ENCODE measurements at regions not wholly inside any gene's neighbourhood (a gene's known extent, or its start where the extent isn't known, plus 50 kb on each side); places are given as distances from the start of the nearest gene placed in this dataset.

DNA sequence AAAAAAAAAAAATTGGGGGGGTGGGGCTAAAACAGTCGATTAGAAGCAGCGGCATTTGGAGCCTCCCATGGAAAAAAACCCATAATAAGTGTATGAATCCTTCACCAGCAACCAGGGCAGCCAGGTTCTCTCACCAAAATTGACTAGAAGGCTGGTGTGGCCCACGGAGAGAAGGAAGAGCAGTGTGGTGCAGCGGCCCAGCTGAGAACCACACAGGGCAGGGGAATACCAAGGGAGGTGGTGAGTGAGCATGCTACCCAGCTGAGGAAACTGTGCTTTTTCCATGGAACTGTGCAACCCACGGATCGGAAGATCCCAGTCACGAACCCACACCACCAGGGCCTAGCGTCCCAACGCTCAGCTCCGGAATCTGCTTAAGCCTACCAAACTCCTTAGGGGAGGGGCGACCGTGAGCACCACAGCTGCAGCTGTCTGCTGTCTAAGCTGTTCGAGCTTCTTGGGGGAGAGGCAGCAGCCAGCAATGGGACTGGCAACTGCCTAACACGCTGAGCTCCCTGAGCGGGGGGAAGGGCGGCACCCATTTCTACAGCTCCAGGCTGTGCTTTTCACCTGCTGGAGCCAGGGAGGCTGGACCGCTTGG is 1037.2 kb upstream of the ACVR2A start:
- Histone ChIP-seq H3K9me3 (no peaks in the 10 kb centered on the region), H3K4me1 (no peaks in the 10 kb centered on the region), H3K27ac (no peak overlapping the region), H3K36me3 (no peaks in the 10 kb centered on the region), H3K4me3 (no peak overlapping the region), H3K27me3 (no peaks in the 10 kb centered on the region)
- DNase-seq: peak; percentile 38
- intact Hi-C loops (cut with DNase I): no loop called here
- WGBS, 2 donors: 89% methylated on average over 17 of the region's 17 CpGs
- TF ChIP-seq EP300 (IDR thresholded peaks at IDR 0.05) (no peak), CTCF (IDR thresholded peaks at IDR 0.05) (no peak), POLR2AphosphoS5 (IDR thresholded peaks at IDR 0.05) (no peak), POLR2A (IDR thresholded peaks at IDR 0.05) (no peak)

DNA sequence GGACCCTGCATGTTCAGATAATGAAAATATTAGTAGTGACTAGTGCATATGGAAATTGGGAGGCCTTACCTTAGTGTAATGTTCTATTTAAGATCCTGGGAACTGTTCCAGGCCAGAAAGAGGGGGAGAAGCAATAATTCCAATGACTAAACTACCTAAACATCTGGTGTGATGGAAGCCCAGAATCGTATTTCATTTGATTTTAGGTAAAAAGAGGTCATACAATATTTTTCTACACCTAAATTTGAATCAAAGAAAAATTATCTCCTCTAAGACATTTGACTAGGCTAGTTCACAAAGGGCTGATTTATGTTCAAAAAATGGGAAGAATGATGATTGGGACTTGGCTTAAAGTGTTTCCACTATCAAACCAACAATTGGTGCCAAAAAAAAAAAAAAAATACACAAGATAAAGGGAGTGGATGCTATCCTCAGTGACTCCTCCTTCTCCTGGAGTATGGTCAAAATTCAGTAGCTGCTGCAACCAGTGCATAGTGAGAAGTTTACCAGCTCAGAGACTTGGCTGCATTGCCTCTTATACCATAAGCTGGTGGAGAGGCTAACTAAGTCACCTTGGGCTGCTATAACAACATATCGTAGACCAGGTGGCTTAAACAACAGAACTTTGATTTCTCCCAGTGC is 1038.3 kb upstream of the ACVR2A start:
- Histone ChIP-seq H3K27ac (no peak overlapping the region), H3K36me3 (no peaks in the 10 kb centered on the region), H3K9me3 (no peaks in the 10 kb centered on the region), H3K27me3 (no peaks in the 10 kb centered on the region), H3K4me1 (no peaks in the 10 kb centered on the region), H3K4me3 (no peak overlapping the region)
- DNase-seq: no peak
- intact Hi-C loops (cut with DNase I): no loop called here
- no peak for TF ChIP-seq POLR2AphosphoS5 (IDR thresholded peaks at IDR 0.05)
- TF ChIP-seq POLR2A (IDR thresholded peaks at IDR 0.05): no peak
- no peak for TF ChIP-seq CTCF (IDR thresholded peaks at IDR 0.05)
- no peak for TF ChIP-seq EP300 (IDR thresholded peaks at IDR 0.05)
- 70 to 74% methylated on average over 2 of the region's 2 CpGs for WGBS, 2 donors

- Histone ChIP-seq H3K9me3 (no peaks in the 10 kb centered on the region), H3K27ac (no peak overlapping the region), H3K27me3 (no peaks in the 10 kb centered on the region), H3K4me3 (no peak overlapping the region), H3K4me1 (no peaks in the 10 kb centered on the region), H3K36me3 (no peaks in the 10 kb centered on the region)
- DNase-seq: no peak
- no peak for TF ChIP-seq POLR2A (IDR thresholded peaks at IDR 0.05)
- no peak for TF ChIP-seq POLR2AphosphoS5 (IDR thresholded peaks at IDR 0.05)
- TF ChIP-seq EP300 (IDR thresholded peaks at IDR 0.05): no peak
- TF ChIP-seq CTCF (IDR thresholded peaks at IDR 0.05): no peak
- WGBS, 2 donors: 78 to 84% methylated on average over 4 of the region's 4 CpGs
- intact Hi-C loops (cut with DNase I): no loop called here
Measured at GRCh38 chr2:146804288-146804687, 1040.5 kb upstream of the ACVR2A start.

DNA sequence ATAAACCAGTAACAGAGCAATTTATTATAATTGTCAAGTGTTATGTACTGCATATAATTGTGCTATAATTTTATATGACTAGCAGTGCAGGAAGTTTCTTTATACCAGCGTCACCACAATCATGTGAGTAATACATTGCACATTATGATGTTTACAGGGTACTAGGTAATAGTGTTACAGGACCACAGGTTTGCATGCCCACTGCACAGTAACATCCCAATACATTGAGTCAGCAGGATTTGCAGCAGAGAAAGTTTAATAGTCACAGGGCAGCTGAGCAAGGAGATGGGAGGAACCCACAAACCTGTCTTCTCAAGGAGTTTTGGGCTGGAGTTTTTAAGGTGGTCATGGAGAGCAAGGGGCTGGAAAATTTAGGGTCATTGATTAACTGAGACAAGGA is 1042.9 kb upstream of the ACVR2A start:
- no peak for DNase-seq
- TF ChIP-seq CTCF (IDR thresholded peaks at IDR 0.05) (no peak), POLR2AphosphoS5 (IDR thresholded peaks at IDR 0.05) (no peak), POLR2A (IDR thresholded peaks at IDR 0.05) (no peak), EP300 (IDR thresholded peaks at IDR 0.05) (no peak)
- Histone ChIP-seq H3K36me3 (no peaks in the 10 kb centered on the region), H3K4me3 (no peak overlapping the region), H3K9me3 (no peaks in the 10 kb centered on the region), H3K27ac (no peak overlapping the region), H3K27me3 (no peaks in the 10 kb centered on the region), H3K4me1 (no peaks in the 10 kb centered on the region)
- 35 to 62% methylated on average over 1 of the region's 1 CpG for WGBS, 2 donors
- intact Hi-C loops (cut with DNase I): no loop called here

All from sigmoid colon (tissue), 6 donors.